SHP77 (cell line): ENCODE measurements at regions not wholly inside any gene's neighbourhood (a gene's known extent, or its start where the extent isn't known, plus 50 kb on each side); places are given as distances from the start of the nearest gene placed in this dataset.

ENCODE experiments used
- DNase-seq, 2 experiments: peaks; one replicate each; lab custom pipeline; 2025; lab: John Stamatoyannopoulos, UW

DNA sequence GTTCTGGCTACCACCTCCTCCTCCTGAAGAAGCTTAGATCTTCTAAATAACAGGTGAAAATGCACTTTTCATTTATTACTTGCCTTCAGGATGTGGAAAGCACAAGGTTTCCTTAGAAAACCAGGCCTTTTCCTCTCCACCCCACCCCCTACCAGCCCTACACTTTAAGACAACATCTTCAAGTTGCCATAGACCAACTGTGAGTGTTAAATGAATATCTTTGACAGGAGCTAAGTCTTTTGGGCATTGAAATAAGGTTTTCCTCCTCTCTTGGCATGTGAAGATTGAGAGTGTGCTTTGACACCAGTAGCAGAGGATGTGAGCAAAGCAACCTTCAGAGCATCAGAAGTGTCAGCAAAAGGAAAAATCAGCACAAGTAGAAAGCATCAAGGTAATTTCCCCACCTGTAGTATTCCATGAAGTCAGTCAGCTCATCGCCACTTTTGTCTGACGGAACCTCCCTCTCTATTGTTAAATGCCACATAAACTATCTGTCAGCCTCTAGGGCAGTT lies 532.3 kb upstream of the MMS22L start:
- no peak for DNase-seq

GRCh38 chr6:97816526-97816925 lies 533.5 kb upstream of the MMS22L start:
- no peak for DNase-seq

GRCh38 chr6:97819710-97820109 lies 536.7 kb upstream of the MMS22L start:
- no peak for DNase-seq

GRCh38 chr6:97820400-97820799 lies 537.4 kb upstream of the MMS22L start:
- peak; percentile 4 to 10 for DNase-seq

DNA sequence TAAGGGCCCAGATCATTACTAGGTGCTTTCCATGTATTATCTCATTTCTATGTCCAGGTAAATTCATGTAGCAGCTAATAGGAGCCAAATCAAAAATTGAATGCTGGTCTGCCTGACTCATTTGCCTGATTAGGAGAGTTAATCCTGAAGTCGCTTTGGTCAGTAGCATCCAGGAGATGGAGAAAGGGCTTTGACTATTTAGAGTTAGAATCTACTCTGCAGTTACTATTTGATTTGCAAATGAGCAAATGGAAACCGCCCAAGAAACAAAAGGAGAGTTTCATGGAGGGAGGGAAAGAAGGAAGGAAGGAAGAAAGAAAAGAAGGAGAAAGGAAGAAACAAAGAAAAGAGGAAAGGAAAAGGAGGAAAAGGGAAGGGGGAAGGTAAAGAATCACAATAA lies 539.6 kb upstream of the MMS22L start:
- DNase-seq: no peak

GRCh38 chr6:97841763-97842162 lies 558.7 kb upstream of the MMS22L start:
- no peak for DNase-seq

DNA sequence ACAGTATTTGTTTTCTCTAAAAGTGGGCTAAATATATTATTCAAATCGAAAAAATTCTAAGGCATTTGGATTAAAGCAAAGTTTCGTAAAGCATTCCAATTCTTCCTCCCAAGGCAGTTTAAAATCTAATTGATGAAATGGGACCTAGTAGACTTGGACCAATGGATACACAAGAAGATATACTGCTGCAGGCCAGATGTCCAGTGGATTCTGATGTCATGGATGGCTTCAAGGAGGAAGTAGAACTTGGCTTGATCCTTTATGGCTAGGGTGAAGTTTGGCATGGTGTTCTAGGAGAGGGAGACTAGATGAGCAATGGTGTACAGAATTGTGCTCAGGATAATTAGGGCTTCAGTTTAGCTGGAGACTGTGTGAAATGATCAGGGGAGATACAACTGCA lies 559.5 kb upstream of the MMS22L start:
- DNase-seq: no peak

DNA sequence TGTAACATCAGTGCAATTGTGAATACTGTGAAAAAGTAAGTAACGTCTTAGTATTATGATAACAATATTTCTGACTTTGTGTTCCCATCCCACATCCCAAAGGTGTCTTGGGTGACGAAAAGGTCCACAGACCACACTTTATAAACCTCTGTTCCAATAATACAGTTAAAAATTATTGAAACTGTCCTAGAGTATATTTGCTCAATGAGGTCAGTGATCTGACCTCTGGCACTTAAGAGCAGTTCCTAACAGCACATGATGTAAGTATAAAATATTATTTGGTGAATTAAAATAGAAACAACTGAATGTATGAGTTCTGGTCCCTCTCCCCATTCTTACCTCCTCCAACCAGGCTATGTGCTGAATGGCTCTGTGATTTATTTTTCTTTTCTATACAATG lies 566.4 kb upstream of the MMS22L start:
- DNase-seq: no peak

GRCh38 chr6:97850458-97851212 lies 567.6 kb upstream of the MMS22L start:
- no peak for DNase-seq

DNA sequence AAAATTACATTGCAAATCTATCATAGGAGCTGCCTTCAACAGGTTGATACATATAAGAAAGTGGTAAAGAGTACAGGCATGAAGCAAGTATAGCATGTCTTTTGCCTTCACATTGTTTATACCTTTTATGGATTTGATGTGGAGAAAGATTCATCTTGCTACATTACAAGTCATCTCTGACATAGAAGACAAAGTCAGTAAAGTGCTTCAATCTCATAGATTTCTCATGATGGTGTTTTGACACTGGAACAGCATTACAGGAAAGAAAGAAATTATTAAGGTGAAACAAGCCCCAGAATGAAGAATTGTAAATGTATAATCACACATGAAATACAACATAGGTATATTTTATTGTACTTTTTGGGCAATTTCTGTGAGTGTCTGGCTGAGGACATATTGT lies 580.7 kb upstream of the MMS22L start:
- DNase-seq: no peak

DNA sequence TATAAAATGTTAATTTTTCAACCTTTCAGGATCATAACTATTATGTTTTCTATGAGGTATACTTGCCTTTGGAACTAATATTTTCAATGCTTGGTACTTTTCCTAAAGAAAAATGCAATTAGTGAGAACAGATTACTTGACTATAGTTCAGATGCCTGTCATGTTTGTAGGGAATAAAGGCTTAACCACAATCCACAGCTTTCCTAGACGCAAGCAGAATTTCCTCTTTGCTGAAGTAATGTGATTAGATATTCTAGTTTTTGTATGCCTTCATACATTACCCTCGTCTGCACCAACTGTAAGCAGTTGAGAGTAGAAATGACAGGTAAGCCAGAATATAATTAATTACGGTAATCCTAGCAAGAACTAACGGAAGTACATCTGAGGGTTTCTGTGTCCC lies 581.4 kb upstream of the MMS22L start:
- no peak for DNase-seq

DNA sequence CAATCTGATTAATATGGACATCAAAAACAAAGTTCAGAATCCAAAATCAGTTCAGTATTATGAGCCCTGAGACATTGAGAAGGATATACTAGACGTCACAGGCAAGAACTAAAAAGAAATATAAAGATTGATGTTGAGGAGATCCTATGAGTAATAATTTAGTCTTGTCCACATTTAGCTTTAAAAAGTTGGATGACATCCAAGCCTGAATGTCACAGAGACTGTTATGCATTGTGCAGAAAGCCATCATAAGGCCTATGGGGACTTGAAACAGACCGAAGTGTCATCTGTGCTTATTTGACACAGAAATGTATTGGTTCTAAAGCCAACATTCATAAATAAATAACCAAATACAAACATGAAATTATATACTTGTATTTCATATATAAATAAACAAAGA lies 581.8 kb upstream of the MMS22L start:
- no peak for DNase-seq

DNA sequence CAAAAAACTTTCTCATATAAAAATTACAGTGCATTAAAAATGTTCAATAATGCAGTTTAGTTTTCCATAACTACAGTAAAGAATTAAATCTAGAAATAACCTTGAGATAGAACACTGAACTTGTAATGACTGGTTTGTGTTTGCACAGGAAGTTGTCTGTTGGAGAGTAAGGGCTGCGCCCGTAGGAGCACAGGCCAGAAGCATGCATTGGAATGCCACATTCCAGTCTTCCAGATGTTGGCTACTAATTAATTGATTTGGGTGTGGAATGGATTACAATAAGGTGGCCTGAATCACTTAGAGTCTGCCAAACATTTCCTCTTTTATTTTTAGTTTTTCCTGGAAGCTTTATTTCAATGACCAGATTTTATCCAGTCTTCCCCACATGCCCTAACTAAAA lies 582.6 kb upstream of the MMS22L start:
- DNase-seq: no peak

- DNase-seq: no peak
Observed at GRCh38 chr6:97866616-97867015, 583.6 kb upstream of the MMS22L start.

DNA sequence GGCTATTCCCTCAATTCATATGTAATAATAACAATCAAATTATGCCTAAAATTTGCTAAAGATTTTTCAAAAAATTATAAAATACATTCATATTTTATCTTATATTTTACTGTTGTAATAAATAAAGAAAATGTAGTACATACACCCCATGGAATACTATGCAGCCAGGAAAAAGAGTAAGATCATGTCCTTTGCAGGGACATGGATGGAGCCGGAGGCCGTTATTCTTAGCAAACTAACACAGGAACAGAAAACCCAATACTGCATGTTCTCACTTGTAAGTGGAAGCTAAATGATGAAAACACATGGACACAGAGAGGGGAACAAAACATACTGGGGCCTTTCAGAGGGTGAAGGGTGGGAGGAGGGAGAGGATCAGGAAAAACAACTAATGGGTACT lies 584.2 kb upstream of the MMS22L start:
- no peak for DNase-seq

GRCh38 chr6:97870273-97870672 lies 587.3 kb upstream of the MMS22L start:
- no peak for DNase-seq

GRCh38 chr6:97876711-97877110 lies 593.7 kb upstream of the MMS22L start:
- no peak for DNase-seq

GRCh38 chr6:97882755-97883154 lies 599.7 kb upstream of the MMS22L start:
- no peak for DNase-seq

GRCh38 chr6:97885325-97885724 lies 602.3 kb upstream of the MMS22L start:
- DNase-seq: no peak

DNA sequence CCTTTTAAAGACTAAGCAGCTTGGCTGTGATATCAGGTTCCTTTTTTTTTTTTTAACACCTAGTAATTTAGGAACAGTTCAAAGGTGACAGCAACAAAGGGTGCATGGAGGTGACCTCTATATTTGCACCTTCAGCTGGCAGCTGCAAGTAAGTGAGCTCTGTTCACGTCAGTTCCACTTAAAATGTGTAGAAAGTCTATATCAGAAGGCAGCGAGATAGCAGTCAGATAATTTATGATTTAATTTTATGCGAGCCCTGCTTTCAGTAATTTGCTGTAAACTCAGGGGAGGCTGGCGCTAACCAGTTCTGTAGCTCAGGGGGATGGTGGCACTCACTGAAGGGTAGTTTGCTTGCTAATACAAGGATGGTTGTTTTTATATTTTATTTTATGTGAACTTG lies 602.8 kb upstream of the MMS22L start:
- no peak for DNase-seq

- DNase-seq: no peak
Observed at GRCh38 chr6:97901531-97901930, 618.5 kb upstream of the MMS22L start.

DNA sequence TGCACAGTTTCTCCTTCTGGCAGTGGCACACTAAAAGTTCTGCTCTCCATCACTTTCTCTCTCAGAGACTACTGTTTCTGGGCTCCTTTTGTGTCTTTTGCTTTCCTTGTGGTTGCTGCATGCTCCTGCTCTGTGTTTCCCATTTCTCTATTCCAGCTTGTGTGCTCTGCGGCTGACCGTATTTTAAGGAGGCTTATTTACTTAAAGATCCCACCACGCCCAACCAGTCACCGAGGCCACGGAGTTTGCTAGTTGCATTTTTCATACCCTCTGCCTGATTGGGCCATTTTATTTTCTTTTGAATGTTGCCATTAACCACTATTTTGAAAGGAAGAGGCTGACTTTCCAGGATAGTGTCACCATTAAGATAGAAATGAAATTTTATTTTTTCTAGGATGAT lies 626.4 kb upstream of the MMS22L start:
- no peak for DNase-seq

GRCh38 chr6:97913721-97914120 lies 630.7 kb upstream of the MMS22L start:
- DNase-seq: no peak

- no peak for DNase-seq
Observed at GRCh38 chr6:97914912-97915311, 631.9 kb upstream of the MMS22L start.
